ENCODE measurements at regions not wholly inside any gene's neighbourhood (a gene's known extent, or its start where the extent isn't known, plus 50 kb on each side); places are given as distances from the start of the nearest gene placed in this dataset.

DNA sequence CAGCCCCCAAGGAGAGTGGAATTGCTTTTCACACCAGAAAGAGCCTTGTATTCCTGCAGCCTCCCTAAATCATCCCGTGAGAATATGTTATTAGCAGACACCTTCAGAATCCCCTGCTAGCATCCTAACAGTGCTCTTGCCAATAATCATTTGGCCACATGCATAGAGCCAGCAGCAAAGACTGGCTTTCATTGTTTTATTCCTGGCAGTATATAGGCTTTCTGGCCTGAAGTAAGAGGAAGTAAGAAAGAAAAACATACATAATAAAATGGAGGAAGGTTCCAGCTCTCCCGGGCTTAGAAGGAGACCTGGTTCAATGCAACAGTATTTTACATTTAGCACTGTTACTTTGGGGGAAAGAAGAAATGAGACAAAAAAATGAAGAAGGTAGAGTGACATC lies 176.7 kb upstream of the ATF7IP start (continued):
- TF ChIP-seq RAD21 (IDR thresholded peaks at IDR 0.05), result no peak
- TF ChIP-seq HNF4G (IDR thresholded peaks at IDR 0.05), result no peak
- TF ChIP-seq, protein P1, sequence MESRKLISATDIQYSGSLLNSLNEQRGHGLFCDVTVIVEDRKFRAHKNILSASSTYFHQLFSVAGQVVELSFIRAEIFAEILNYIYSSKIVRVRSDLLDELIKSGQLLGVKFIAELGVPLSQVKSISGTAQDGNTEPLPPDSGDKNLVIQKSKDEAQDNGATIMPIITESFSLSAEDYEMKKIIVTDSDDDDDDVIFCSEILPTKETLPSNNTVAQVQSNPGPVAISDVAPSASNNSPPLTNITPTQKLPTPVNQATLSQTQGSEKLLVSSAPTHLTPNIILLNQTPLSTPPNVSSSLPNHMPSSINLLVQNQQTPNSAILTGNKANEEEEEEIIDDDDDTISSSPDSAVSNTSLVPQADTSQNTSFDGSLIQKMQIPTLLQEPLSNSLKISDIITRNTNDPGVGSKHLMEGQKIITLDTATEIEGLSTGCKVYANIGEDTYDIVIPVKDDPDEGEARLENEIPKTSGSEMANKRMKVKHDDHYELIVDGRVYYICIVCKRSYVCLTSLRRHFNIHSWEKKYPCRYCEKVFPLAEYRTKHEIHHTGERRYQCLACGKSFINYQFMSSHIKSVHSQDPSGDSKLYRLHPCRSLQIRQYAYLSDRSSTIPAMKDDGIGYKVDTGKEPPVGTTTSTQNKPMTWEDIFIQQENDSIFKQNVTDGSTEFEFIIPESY (IDR thresholded peaks at IDR 0.05), result no peak

DNA sequence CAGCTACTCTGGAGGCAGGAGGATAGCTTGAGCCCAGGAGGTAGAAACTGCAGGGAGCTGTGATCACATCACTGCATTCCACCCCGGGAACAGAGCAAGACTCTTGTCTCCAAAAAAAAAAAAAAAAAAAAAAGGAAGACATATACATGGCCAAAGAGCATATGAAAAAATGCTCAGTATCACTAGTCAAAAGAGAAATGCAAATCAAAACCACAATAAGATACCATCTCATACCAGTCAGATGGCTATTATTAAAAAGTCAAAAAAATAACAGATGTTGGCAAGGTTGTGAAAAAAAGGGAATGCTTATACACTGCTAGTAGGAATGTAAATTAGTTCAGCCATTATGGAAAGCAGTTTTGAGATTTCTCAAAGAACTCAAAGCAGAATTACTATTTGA lies 174.8 kb upstream of the ATF7IP start:
- TF ChIP-seq, protein P1 (IDR thresholded peaks at IDR 0.05), result no peak
- TF ChIP-seq FOXA2 (IDR thresholded peaks at IDR 0.05) (no peak), GABPA (IDR thresholded peaks at IDR 0.05 in 1 of 2, conservative IDR thresholded peaks at IDR 0.05 in 1 of 2) (no peak), RXRA (IDR thresholded peaks at IDR 0.05) (no peak), TAF1 (conservative IDR thresholded peaks at IDR 0.05) (no peak), EGR1 (IDR thresholded peaks at IDR 0.05; ENCODE audit: low read depth in 2 of 2) (no peak), FOXA1 (IDR thresholded peaks at IDR 0.05) (no peak)
- TF ChIP-seq, protein P2, sequence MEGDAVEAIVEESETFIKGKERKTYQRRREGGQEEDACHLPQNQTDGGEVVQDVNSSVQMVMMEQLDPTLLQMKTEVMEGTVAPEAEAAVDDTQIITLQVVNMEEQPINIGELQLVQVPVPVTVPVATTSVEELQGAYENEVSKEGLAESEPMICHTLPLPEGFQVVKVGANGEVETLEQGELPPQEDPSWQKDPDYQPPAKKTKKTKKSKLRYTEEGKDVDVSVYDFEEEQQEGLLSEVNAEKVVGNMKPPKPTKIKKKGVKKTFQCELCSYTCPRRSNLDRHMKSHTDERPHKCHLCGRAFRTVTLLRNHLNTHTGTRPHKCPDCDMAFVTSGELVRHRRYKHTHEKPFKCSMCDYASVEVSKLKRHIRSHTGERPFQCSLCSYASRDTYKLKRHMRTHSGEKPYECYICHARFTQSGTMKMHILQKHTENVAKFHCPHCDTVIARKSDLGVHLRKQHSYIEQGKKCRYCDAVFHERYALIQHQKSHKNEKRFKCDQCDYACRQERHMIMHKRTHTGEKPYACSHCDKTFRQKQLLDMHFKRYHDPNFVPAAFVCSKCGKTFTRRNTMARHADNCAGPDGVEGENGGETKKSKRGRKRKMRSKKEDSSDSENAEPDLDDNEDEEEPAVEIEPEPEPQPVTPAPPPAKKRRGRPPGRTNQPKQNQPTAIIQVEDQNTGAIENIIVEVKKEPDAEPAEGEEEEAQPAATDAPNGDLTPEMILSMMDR (IDR thresholded peaks at IDR 0.05; ENCODE audit: low read depth, low read length, missing input control), result no peak
- TF ChIP-seq, protein P3, sequence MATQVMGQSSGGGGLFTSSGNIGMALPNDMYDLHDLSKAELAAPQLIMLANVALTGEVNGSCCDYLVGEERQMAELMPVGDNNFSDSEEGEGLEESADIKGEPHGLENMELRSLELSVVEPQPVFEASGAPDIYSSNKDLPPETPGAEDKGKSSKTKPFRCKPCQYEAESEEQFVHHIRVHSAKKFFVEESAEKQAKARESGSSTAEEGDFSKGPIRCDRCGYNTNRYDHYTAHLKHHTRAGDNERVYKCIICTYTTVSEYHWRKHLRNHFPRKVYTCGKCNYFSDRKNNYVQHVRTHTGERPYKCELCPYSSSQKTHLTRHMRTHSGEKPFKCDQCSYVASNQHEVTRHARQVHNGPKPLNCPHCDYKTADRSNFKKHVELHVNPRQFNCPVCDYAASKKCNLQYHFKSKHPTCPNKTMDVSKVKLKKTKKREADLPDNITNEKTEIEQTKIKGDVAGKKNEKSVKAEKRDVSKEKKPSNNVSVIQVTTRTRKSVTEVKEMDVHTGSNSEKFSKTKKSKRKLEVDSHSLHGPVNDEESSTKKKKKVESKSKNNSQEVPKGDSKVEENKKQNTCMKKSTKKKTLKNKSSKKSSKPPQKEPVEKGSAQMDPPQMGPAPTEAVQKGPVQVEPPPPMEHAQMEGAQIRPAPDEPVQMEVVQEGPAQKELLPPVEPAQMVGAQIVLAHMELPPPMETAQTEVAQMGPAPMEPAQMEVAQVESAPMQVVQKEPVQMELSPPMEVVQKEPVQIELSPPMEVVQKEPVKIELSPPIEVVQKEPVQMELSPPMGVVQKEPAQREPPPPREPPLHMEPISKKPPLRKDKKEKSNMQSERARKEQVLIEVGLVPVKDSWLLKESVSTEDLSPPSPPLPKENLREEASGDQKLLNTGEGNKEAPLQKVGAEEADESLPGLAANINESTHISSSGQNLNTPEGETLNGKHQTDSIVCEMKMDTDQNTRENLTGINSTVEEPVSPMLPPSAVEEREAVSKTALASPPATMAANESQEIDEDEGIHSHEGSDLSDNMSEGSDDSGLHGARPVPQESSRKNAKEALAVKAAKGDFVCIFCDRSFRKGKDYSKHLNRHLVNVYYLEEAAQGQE (IDR thresholded peaks at IDR 0.05), result no peak
- WGBS, result 94% methylated on average over 1 of the region's 1 CpG
- Histone ChIP-seq H3K36me3 (ENCODE audit: control insufficient read depth in 4 of 4, insufficient read depth in 3 of 4, low read depth in 1 of 4, low read length in 3 of 4) (no peaks in the 10 kb centered on the region), H3K27me3 (ENCODE audit: control insufficient read depth in 4 of 4, insufficient read depth in 4 of 4, low read length in 3 of 4) (peaks cover 0 to 3% (median 0%) of the 10 kb centered on the region in 4 donors), H3K9ac (ENCODE audit: low read depth in 1 of 2, low read length in 2 of 2) (no peak overlapping the region), H3K4me3 (ENCODE audit: low read depth in 1 of 3, low read length in 3 of 3) (no peak overlapping the region), H3K9me3 (ENCODE audit: control insufficient read depth in 4 of 4, low read length in 3 of 4) (no peaks in the 10 kb centered on the region), H3K27ac (ENCODE audit: low read depth in 1 of 2, low read length in 2 of 2) (no peak overlapping the region), H3K4me1 (ENCODE audit: control insufficient read depth in 4 of 4, insufficient read depth in 4 of 4, low read length in 3 of 4) (no peaks in the 10 kb centered on the region)
- no peak for DNase-seq (ENCODE audit: low spot score)

All from liver (tissue), 8 donors.